ENCODE measurements at regions not wholly inside any gene's neighbourhood (a gene's known extent, or its start where the extent isn't known, plus 50 kb on each side); places are given as distances from the start of the nearest gene placed in this dataset.

GRCh38 chr18:29156531-29156930, 979.6 kb upstream of the CDH2 start:
- CTCF ChIA-PET = no interaction called here
- POLR2A ChIA-PET = no interaction called here

- CTCF ChIA-PET = no interaction called here
- POLR2A ChIA-PET = no interaction called here
Measured at GRCh38 chr18:29154758-29155725, 978.1 kb upstream of the CDH2 start.

- ChIA-PET CTCF (no interaction called here), POLR2A (no interaction called here)
Measured at GRCh38 chr18:29154196-29154757, 977.3 kb upstream of the CDH2 start.

GRCh38 chr18:29153091-29153490, 976.2 kb upstream of the CDH2 start:
- POLR2A ChIA-PET = no interaction called here
- CTCF ChIA-PET = no interaction called here

GRCh38 chr18:29147944-29148343, 971.0 kb upstream of the CDH2 start:
- ChIA-PET POLR2A (no interaction called here), CTCF (no interaction called here)

GRCh38 chr18:29146068-29146467, 969.1 kb upstream of the CDH2 start:
- ChIA-PET POLR2A (no interaction called here), CTCF (no interaction called here)

GRCh38 chr18:29140590-29140989, 963.7 kb upstream of the CDH2 start:
- ChIA-PET CTCF (no interaction called here), POLR2A (no interaction called here)

- ChIA-PET CTCF (no interaction called here), POLR2A (no interaction called here)
Measured at GRCh38 chr18:29137773-29138495, 961.0 kb upstream of the CDH2 start.

- CTCF ChIA-PET = no interaction called here
- POLR2A ChIA-PET = no interaction called here
Measured at GRCh38 chr18:29123706-29124530, 947.0 kb upstream of the CDH2 start.

- POLR2A ChIA-PET = no interaction called here
- CTCF ChIA-PET = no interaction called here
Measured at GRCh38 chr18:29104671-29105070, 927.7 kb upstream of the CDH2 start.

- POLR2A ChIA-PET = no interaction called here
- CTCF ChIA-PET = no interaction called here
Measured at GRCh38 chr18:29104227-29104626, 927.3 kb upstream of the CDH2 start.

- CTCF ChIA-PET = no interaction called here
- POLR2A ChIA-PET = no interaction called here
Measured at GRCh38 chr18:29096079-29096770, 919.3 kb upstream of the CDH2 start.

- ChIA-PET POLR2A (no interaction called here), CTCF (no interaction called here)
Measured at GRCh38 chr18:29087616-29088246, 910.8 kb upstream of the CDH2 start.

GRCh38 chr18:29084120-29084519, 907.2 kb upstream of the CDH2 start:
- CTCF ChIA-PET = no interaction called here

GRCh38 chr18:29083545-29083944, 906.6 kb upstream of the CDH2 start:
- CTCF ChIA-PET = no interaction called here
- POLR2A ChIA-PET = no interaction called here

More at GRCh38 chr18:29084120-29084519, 907.2 kb upstream of the CDH2 start:
- POLR2A ChIA-PET = no interaction called here

- POLR2A ChIA-PET = no interaction called here
- CTCF ChIA-PET = no interaction called here
Measured at GRCh38 chr18:29080946-29081345, 904.0 kb upstream of the CDH2 start.

- POLR2A ChIA-PET = no interaction called here
- CTCF ChIA-PET = no interaction called here
Measured at GRCh38 chr18:29078273-29078672, 901.3 kb upstream of the CDH2 start.

GRCh38 chr18:29077344-29077743, 900.4 kb upstream of the CDH2 start:
- ChIA-PET POLR2A (no interaction called here), CTCF (no interaction called here)

GRCh38 chr18:29076645-29077044, 899.7 kb upstream of the CDH2 start:
- POLR2A ChIA-PET = no interaction called here
- CTCF ChIA-PET = no interaction called here
